ENCODE measurements at regions not wholly inside any gene's neighbourhood (a gene's known extent, or its start where the extent isn't known, plus 50 kb on each side); places are given as distances from the start of the nearest gene placed in this dataset.
A peak's percentile ranks its signal among the peaks of the same experiment; 100 is the strongest.

DNA sequence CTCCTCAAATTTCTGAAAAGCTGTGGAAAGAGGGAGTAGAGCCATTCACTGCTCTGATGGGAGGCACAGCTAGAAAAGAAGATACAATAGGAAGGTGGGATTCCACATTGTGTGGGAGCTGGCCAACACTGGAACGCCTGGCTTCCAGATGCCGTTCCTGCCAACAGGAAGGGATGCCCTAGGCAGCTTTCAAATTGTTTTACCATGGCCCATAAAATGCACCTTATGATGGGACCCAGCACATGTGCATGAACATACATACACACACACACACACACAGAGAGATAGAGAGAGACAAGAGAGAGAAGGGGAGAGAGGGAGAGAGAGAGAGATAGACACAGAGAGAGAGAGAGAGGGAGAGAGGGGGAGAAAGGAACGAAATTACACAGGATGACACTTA is 86.1 kb upstream of the BZW1 start:
- DNase-seq = no peak

DNA sequence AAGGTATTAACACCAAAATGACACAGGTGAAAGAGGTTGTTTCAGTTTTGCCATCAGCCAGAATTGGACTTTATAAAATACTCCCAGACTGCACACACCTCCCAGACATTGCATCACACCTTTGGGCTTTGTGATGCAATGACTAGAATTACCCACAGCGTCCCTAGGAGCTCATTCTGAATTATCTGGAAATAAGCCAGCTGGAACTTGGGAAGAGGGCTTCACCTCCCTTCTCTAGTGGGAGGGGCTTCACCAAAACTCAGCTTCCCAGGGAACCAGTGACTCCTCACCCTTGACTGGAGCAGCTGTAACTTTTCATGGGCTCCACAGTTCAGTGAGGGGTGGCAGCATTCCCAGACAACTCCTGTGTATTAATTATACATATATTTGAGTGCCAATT is 83.1 kb upstream of the BZW1 start:
- no peak for DNase-seq

DNA sequence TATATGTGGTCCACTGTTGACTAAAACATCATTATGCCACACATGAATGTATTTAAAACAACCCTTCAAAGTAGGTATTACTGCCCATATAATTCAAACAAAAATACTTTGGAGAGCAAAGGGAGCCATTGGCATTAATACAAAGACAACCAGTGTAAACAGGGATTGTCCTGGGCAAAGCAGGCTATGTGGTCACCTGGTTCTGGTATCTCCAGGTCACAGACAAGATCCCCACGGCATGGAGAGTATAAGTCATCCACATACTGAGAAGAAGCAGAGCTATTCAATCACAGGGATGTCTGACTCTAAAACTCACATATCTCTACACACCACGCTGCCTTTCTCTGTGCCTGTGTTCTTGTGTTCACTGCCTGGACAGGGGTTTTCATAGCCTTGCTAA is 81.4 kb upstream of the BZW1 start:
- no peak for DNase-seq

DNA sequence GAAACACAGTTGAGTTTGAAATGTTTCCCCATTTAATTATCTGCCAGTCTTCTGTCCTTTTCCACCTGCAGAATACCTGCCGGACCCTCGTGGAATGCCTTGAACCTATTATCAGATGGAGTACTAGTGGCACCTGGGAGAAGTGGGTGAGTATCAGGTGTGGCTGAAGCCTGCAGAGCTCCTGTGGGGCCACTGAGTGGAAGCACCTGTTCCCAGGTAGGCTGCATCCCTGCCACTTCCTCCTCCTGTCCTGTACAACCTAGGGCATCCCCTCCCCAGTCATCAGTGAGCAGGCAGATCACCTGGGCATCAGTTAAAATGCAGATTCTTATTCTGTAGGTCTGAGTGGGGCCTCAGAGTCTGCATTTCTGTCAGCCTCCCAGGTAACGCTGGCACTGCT is 80.8 kb upstream of the BZW1 start:
- DNase-seq = no peak

DNA sequence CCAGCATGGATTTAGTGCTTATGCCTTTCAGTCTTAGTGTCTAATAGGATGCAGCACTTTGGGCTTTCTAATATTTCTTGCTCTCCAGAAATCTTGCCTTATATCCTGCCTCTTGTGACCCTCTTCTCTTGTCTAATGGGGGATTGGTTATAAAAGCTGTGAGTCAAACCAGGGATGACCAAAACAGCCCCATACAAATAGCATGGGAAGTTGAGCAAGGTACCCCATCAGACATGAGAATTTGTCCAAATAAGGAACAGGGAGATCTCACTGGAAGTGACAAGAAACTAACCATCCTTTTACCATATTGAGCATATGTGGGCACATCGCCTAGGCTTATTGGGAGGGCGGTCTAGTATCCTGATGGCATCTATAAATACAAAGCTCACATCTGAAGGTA is 78.8 kb upstream of the BZW1 start:
- DNase-seq = no peak

DNA sequence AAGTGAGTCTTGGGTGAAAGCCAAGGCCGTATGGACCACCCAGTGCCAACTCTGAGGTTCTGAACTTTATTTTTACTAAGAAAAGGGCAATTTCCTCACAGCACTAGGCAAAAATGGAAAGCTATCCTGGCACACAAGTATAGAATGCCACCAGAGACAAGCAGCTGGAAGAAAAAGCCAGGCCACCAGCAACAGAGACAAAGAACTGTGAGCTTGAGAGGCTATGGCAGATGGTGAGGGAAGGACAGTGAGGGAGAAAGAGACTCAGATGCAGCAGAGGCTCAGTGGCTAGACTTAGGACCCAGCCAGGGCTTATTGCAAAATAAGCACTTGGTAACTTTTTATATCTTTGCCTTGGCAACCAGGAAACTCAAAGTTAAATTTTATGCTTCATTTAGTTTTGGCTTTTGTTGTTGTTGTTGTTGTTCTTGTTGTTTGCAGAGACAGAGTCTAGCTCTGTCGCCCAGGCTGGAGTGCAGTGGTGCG is 78.0 kb upstream of the BZW1 start:
- DNase-seq = no peak

DNA sequence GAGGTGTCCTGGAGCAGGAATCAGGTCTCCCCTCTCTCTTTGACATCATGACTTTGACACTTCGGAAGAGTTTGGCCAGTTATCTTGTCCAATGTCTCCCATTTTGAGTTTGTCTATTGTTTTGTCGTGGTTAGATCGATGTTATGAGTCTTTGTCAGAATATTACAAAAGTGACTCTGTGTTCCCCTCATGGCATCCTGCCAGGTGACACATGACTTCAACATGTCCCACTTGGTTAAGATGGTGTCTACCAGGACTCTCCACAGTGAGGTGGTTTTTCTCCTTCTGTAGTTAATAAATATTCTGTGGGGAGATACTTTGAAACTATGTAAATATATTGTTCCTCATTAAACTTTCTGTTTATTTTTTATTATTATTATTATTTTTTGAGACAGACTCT is 76.6 kb upstream of the BZW1 start:
- no peak for DNase-seq

DNA sequence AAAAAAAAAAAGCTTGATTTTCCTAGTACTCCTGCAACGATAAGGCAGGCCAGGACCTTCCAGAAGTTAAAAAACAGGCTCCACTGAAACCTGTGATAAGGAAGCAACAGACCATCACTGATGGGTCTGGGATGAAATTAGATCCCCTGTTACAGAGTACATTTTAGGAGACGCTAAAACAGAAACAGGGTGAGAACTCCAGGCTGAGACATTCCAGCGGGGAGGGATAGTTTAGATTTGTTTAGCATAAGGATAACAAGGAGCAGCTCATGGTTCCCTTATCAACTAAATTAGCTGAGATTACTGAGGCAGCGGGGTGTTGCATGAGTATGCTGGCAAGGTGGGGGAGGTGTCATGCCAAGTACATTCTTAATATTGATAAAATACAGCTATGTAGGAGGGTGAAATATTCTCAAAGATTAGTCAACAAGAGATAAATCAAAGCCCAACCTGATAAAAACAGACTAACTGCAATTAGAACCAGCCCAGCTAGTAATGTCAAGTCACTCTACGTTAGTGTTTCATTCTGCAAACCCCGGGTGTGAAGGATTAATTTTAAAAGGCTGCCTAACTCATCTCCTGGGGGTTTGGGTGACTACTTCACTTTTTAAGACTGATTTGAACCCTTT is 75.0 kb upstream of the BZW1 start:
- no peak for DNase-seq

DNA sequence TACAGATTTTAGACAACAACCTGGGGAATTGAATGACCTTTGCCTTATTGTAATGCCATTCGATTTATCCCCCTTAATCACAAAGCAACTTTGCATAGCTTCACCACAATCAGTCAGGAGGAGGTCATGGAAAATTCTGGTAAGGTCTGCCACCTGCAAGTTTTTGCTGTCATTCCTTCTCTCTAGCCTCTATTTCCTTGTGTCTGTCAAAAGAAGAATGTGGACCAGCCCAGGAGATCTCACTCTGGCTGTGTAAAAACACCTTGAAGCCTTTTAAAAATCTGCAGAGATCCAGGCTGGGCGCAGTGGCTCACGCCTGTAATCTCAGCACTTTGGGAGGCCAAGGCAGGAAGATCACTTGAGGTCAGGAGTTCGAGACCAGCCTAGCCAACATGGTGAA is 74.1 kb upstream of the BZW1 start:
- DNase-seq = no peak

DNA sequence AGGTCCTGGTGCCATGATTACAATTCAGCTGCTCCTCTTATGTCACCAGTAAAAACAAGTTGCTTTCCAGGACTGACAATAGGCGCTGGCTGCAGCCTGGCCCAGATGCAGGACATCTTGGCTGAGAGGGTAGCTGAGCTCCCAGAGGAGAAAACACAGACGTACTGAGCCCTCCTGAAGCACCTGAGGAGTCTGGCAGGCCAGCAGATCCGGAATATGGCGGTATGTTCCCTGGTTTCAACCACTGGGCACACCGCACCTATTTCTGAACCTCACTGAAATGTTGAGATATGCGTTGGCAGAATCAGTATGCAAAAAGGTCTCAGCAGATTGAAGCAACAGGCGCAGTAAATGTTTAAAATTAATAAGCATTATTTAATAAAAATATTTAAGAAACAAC is 73.1 kb upstream of the BZW1 start:
- no peak for DNase-seq

DNA sequence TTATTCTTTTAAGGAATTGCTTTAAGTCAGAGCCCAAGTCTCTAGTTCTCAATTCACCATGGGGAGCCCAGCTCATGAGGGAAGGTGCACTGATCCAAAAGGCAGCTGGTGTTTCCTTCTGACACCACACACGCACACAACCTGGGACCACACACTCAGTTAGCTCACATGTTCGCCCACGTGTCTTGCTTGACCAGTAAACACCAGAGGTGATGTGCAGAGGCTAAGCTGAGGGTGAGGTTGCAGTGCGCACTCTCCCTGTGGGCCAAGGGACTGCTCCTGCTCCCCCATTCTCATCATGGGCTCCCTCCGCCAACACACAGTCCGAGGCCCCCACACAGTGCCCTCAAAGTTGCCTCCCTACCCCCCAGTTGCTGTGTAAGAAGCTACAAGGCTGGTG is 70.8 kb upstream of the BZW1 start:
- no peak for DNase-seq

DNA sequence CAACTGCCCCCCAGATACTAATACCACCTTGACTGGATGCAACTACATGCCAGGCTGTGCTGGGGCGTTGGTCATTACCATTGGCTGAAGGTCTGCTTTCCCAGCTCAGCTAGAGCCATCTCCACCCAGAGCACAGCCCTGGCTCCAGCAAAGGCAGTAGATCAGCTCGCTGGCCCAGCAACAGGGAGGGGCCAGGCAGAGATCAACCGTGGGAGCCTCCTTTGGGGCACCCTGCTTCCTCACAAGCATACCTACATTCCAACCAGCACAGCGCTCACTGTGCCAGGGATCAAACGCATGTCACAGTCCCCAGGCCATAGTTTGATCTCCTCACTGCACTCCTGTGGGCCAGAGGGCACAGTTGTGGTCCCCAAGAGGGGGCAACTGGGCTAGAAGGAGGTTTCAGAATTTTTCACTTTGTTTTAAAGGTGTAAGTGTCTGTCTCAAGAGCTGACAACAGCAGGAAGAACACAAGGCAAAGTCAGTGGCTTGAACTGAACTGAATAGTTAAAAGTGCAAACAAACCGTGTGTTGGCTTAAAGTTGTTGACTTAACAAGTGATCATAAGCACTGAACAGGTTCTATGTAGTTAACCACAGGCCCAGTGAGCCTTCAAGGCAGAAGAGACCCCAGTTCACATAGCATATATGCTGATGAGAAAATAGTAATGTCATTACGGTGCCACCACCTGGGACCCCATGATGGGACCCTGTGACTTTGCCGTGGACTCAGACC is 70.1 kb upstream of the BZW1 start:
- DNase-seq = no peak

DNA sequence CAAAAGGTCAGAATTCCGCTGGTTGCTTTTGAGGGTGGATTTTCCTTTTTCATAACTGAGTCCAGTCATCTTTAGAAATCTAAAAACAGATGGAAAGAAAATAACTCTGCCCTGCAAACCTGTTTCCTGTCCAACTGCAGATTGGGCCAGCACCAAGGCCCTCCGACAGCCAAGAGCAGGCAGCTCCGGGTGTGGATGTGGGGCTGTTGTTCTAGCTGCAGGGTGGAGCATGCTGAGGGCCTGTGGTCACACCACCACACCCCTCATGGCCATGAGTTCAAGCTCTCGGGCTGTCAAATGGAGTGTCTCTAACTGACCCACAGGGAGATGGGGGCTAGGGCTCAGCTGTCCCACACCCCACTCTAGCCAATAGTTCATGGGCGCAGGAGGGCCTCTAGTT is 69.3 kb upstream of the BZW1 start:
- DNase-seq = peak; percentile 50

DNA sequence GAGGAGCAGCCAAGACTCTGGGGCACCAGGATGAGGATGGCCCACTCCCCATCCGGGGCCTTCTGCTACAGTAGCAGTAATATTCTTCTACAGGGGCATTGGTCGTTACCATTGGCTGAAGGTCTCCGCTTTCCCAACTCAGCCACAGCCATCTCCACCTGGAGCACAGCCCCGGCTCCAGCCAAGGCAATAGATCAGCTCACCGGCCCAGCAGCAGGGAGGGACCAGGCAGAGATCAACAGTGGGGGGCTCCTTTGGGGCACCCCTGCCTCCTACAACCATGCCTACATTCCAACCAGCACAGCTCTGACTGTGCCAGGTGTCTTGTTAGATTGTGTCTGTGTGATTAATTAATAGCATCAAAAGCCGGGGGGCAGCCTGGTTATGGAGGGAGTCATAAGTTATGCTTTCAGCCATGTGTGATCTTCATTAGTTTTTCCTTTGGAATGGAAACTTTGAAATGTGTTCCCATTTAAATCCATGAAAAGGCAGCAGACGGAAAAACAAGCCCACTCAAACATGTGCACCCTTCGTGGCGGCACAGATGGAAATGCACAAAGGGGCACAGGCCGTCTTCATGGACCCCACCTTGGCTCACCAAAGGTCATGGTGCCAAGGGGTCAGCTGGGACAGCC is 68.6 kb upstream of the BZW1 start:
- DNase-seq = peak; percentile 54

DNA sequence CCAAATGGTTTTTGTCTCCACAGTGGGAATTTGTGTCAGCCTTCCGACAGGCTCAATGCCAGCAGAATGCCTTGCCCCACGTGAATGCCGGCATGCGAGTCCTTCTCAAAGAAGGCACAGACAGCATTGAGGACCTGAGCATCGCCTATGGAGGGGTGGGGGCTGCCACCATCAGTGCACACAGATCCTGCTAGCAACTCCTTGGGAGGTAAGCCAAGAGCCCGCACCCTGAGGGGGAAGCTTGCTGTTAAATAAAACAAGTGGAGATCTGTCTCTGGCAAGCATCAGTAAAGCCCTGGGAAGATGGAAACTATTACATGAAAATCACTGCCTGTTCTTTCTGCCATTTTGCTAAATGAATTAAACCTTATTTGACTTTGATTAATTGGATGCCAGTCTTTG is 67.5 kb upstream of the BZW1 start:
- DNase-seq = peak; percentile 18

DNA sequence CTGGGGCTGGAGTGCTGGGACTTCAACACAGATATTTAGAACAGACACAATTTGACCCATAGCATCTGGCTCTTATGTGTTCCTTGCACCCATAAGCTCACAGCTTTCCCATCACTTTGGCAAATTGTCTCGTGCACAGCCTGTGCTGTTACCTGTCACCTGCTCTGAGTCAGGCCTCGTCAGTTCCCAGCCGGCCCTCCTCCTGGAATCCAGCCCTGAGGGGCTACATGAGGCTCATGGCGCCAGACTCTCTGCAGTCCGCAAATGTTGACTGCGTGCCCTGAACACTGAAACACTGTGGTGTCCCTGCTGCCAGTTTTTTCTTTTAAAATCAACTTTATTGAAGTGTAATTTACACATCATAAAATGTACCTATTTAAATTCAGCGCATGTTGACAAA is 65.4 kb upstream of the BZW1 start:
- DNase-seq = no peak

DNA sequence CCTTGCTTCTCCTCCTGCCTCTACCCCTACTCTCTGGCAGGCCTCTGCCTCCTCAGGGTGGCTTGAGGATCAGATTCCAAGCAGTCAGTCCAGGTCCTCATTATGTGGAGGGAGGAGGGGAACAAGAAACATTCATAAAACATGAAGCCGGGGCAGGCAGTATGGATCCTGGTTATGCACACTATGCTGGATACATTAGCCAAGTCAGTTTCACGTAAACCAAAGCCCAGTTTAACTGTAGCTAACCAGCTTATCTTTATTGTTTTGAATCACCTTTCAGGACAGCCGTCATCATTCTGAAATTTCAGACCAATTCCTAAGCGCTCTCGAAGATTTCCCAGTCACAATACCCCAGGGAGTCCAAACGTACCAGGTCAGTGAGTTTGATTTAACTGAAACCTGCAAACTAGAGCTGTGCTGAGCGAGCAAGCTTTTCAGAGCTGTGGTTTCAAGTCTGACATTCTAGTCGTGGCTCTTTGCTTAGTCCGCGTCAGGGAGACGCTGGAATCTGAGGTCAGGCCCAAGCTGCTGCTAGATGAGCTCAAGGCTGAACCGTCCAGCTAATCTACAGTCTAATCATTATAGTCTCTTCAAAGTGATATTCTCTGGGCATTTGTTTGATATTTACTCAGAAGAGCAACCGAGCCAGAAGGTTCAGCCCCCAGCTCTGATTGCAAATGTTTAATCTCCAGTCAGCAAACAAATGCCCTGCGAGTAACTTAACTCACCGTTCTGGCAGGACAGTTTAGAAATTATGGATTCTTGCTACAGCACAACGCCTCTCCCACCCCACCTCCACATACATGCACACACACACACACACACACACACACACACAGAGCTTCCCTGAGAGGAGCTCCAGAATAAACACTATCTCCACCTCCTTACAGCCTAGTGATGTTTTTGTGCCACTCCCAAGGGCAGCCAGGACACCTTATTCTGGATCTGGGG is 63.8 kb upstream of the BZW1 start:
- DNase-seq = no peak

DNA sequence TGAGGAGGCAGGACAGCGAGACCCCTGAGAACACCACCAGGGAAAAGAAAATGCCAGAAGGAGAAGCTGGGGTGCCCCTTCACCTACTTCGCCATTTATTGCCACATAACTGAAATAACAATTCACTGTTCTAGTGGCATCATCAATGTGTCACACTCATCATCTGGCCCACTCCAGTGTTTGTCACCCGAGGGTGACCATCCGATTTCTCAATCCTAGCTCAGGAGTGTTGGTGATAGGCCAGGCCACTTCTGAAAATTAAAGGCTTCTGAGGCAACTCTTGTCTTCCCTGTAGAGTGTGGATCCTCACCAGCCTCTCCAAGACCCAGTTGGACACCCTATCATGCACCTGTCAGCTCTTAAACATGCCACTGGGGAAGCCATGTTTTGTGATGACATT is 62.9 kb upstream of the BZW1 start:
- no peak for DNase-seq

DNA sequence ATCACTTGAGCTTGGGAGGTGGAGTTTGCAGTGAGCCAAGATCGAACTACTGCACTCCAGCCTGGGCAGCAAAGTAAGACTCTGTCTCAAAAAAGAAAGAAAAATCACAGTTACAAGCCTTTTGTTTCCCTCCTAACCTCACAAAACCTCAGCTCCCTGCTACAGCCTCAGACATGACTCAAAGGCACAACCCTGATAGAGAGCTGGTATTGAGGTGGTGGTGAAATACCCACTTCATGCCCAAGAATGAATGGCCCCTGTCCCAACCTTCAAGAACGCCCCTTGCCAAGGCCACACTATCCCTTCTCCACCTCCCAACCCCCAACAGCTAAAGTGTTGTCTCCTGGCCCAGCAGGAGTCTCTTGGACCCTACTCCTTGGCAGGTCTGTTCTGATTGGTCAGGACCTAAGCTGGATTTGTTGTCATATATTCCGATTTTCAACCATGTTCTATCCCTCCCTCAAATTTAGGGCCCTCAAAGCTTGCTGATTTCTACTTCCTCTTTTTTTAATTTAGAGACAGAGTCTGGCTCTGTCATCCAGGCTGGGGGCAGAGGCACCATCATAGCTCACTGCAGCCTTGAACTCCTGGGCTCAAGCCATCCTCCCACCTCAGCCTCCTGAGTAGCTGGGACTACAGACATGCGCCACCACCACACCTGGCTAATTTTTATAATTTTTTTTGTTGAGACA is 61.9 kb upstream of the BZW1 start:
- DNase-seq = no peak

DNA sequence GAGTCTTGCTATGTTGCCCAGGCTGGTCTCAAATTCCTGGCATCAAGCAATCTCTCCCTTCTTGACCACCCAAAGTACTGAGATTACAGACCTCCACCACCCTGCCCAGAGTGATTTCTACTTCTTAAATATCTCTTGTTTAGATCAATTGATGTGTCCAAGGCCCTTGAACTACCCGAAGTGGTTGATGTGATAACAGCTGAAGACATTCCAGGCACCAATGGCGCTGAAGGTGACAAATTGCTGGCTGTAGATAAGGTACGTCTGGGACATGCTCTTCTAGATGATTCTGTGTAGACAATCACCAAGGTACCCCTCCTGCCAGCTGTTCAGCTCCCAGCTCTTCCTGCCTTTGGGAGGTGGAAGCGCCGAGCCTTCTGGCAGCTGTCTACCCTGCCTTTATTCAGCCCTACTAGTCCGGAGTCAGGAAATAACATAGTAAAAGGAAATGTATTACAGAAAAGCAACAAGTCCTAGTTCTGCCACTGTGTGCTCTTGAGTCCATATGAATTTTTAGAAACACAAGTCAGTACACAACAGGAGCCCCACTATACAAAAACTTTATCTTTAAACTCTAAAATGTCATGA is 61.3 kb upstream of the BZW1 start:
- DNase-seq = no peak

DNA sequence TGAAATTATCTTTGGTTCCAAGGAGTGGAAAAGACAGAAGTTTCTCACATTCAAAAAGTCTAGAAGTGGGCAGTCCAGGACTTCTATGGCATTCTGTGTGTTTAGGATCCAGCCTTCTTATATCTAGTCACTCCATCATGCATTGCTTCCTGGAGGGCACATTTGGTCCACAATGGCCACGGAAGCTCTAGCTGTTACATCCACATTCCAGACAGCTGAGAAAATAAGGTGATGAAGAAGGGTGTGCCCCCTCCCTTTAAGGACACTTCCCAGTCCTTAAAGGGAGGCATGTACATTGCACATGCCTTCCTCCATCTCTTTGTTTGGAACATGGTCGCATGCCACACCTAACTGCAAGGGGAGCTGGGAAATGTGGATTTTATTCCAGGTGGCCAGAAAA is 59.9 kb upstream of the BZW1 start:
- DNase-seq = no peak

DNA sequence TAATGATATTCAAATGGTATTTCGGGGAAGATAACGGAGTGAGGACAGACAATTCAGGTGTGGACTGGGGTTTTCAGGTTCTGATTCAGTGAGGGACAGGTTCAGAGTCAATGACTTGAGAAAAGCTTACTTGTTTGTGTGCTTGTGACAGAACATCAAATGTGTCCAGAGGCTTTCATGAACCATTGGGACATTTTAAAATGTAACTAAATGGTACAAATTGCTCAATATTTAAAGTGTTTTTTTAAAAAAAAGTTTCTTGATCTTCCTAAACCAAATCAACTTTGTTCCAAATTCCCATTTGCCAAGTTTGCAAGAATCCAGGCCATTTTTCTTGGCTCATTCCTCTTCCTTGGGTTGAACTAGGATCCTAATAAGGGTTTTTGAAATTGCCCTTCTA is 59.4 kb upstream of the BZW1 start:
- DNase-seq = no peak
